Glomerular endothelial cell (primary cell): ENCODE measurements at regions not wholly inside any gene's neighbourhood (a gene's known extent, or its start where the extent isn't known, plus 50 kb on each side); places are given as distances from the start of the nearest gene placed in this dataset.

Experiments
- DNase-seq: peaks from one replicate; pipeline ENCODE4 v3.0.0-alpha.2; 2011; ENCODE audit warnings: low read depth, low spot score; ENCODE audit errors: extremely low read depth

GRCh38 chr19:28234637-28235036, 978.3 kb downstream of the UQCRFS1 start:
- DNase-seq = no peak

- DNase-seq = no peak
Observed at GRCh38 chr19:28228854-28229253, 984.1 kb downstream of the UQCRFS1 start.

GRCh38 chr19:28224441-28224840, 988.5 kb downstream of the UQCRFS1 start:
- no peak for DNase-seq

GRCh38 chr19:28221736-28222135, 991.2 kb downstream of the UQCRFS1 start:
- no peak for DNase-seq

- DNase-seq = no peak
Observed at GRCh38 chr19:28218728-28219127, 994.2 kb downstream of the UQCRFS1 start.

GRCh38 chr19:28217022-28217421, 995.9 kb downstream of the UQCRFS1 start:
- no peak for DNase-seq

- DNase-seq = no peak
Observed at GRCh38 chr19:28213470-28214082, 999.4 kb downstream of the UQCRFS1 start.

GRCh38 chr19:28210886-28211285, 1002.1 kb downstream of the UQCRFS1 start:
- DNase-seq = no peak

- no peak for DNase-seq
Observed at GRCh38 chr19:28208745-28209144, 1004.2 kb downstream of the UQCRFS1 start.

GRCh38 chr19:28207244-28207643, 1005.7 kb downstream of the UQCRFS1 start:
- DNase-seq = no peak

- DNase-seq = no peak
Observed at GRCh38 chr19:28201462-28201943, 1011.4 kb downstream of the UQCRFS1 start.

GRCh38 chr19:28199323-28199722, 1013.6 kb downstream of the UQCRFS1 start:
- no peak for DNase-seq

- DNase-seq = no peak
Observed at GRCh38 chr19:28196961-28197360, 1016.0 kb downstream of the UQCRFS1 start.

- no peak for DNase-seq
Observed at GRCh38 chr19:28196101-28196500, 1016.9 kb downstream of the UQCRFS1 start.

- no peak for DNase-seq
Observed at GRCh38 chr19:28185646-28186045, 1027.3 kb downstream of the UQCRFS1 start.

GRCh38 chr19:28184997-28185396, 1028.0 kb downstream of the UQCRFS1 start:
- no peak for DNase-seq

- DNase-seq = no peak
Observed at GRCh38 chr19:28176193-28176592, 1036.8 kb downstream of the UQCRFS1 start.

GRCh38 chr19:28171983-28172382, 1041.0 kb downstream of the UQCRFS1 start:
- DNase-seq = no peak

- DNase-seq = no peak
Observed at GRCh38 chr19:28170066-28170465, 1042.9 kb downstream of the UQCRFS1 start.

GRCh38 chr19:28169168-28169887, 1043.6 kb downstream of the UQCRFS1 start:
- DNase-seq = no peak

- DNase-seq = no peak
Observed at GRCh38 chr19:28168557-28168956, 1044.4 kb downstream of the UQCRFS1 start.

- no peak for DNase-seq
Observed at GRCh38 chr19:28166025-28166424, 1046.9 kb downstream of the UQCRFS1 start.
